BLaER1 treated with 17β-estradiol and CSF1 and Interleukin-3, amounts not matched to agents 10 nM and 100 nM (cell line): ENCODE measurements at regions not wholly inside any gene's neighbourhood (a gene's known extent, or its start where the extent isn't known, plus 50 kb on each side); places are given as distances from the start of the nearest gene placed in this dataset.
"Not testable (repeated sequence)": the region's sequence is repeated elsewhere in the genome, so short reads cannot be mapped to it uniquely, and the experiment has no call there.

Experiments
- H3K27ac ChIP-seq, 11 experiments: shearing (Covaris generic); formaldehyde crosslinking; 2 replicates each; pipeline ENCODE4 v1.8.1; 2022
- H3K27me3 ChIP-seq, 11 experiments: shearing (Covaris generic); formaldehyde crosslinking; 2 replicates each; pipeline ENCODE4 v1.8.1; 2022
- H3K36me3 ChIP-seq, 11 experiments: shearing (Covaris generic); formaldehyde crosslinking; 2 replicates each; pipeline ENCODE4 v1.8.1; 2022
- H3K4me1 ChIP-seq, 10 experiments: shearing (Covaris generic); formaldehyde crosslinking; 2 replicates each; pipeline ENCODE4 v1.8.1; 2022
- H3K4me2 ChIP-seq, 11 experiments: shearing (Covaris generic); formaldehyde crosslinking; 2 replicates each; pipeline ENCODE4 v1.8.1; 2022
- H3K4me3 ChIP-seq, 10 experiments: shearing (Covaris generic); formaldehyde crosslinking; 2 replicates each; pipeline ENCODE4 v1.8.1; 2022
- H3K9ac ChIP-seq, 11 experiments: shearing (Covaris generic); formaldehyde crosslinking; 2 replicates each; pipeline ENCODE4 v1.8.1; 2022
- H3K9me3 ChIP-seq, 11 experiments: shearing (Covaris generic); formaldehyde crosslinking; replicated peaks in 1 of 11; 2 replicates each; pipeline ENCODE4 v1.8.1; 2022
- H4K20me1 ChIP-seq, 11 experiments: shearing (Covaris generic); formaldehyde crosslinking; 2 replicates each; pipeline ENCODE4 v1.8.1; 2022
- Cebpa-rat ChIP-seq, 11 experiments: shearing (Covaris generic); IDR thresholded peaks; 2 replicates each; pipeline ENCODE4 v1.8.1; 2022

GRCh38 chr16:79839466-79840341 is 239.2 kb upstream of the MAF start:
- Histone ChIP-seq H3K4me2 (no peak overlapping the region), H3K9ac (no peak overlapping the region), H4K20me1 (no peaks in the 10 kb centered on the region), H3K4me1 (peaks cover 0 to 27% (median 7%) of the 10 kb centered on the region in 10 experiments; a peak in 16 of 20 replicates), H3K27me3 (no peaks in the 10 kb centered on the region), H3K36me3 (no peaks in the 10 kb centered on the region), H3K27ac (no peak overlapping the region), H3K4me3 (no peak overlapping the region), H3K9me3 (peaks cover 0 to 20% (median 10%) of the 10 kb centered on the region in 11 experiments; a peak in 14 of 22 replicates)
- TF ChIP-seq Cebpa-rat (IDR thresholded peaks at IDR 0.05): no peak

- TF ChIP-seq Cebpa-rat (IDR thresholded peaks at IDR 0.05): no peak
- H3K36me3 ChIP-seq: no peaks in the 10 kb centered on the region
- peaks cover 0 to 16% (median 0%) of the 10 kb centered on the region in 10 experiments; a peak in 6 of 20 replicates for H3K4me1 ChIP-seq
- H3K27me3 ChIP-seq: no peaks in the 10 kb centered on the region
- H3K9me3 ChIP-seq: peaks cover 0 to 21% (median 10%) of the 10 kb centered on the region in 11 experiments; a peak in 14 of 22 replicates
- no peak overlapping the region for H3K9ac ChIP-seq
- no peak overlapping the region for H3K4me3 ChIP-seq
- H3K4me2 ChIP-seq: no peak overlapping the region
- no peak overlapping the region for H3K27ac ChIP-seq
- H4K20me1 ChIP-seq: no peaks in the 10 kb centered on the region
These were observed 238.1 kb upstream of the MAF start for GRCh38 chr16:79838496-79839259.

DNA sequence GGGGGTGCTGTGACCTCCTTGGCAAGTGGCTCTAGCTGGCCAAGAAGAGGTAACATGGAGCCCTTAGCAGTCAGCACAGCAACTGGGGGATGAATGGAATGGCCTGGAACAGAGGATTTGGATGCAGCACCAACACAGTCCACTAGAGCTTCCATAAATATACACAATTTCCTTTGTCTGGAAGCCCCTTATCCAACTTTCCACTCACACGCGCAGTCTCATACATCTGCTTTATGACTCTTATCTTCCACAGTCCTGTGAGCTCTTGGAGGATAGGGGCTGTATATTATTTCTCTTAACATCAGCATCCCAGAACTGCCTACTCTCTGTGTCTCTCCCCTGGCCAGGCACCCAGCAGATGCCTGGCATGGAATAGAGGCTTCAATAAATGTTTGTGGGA is 235.6 kb upstream of the MAF start:
- Histone ChIP-seq H3K27me3 (no peaks in the 10 kb centered on the region), H3K4me2 (no peak overlapping the region), H3K4me1 (no peaks in the 10 kb centered on the region), H3K9ac (no peak overlapping the region), H3K36me3 (no peaks in the 10 kb centered on the region), H4K20me1 (no peaks in the 10 kb centered on the region), H3K27ac (no peak overlapping the region), H3K9me3 (0 out of 22 replicates have a peak, but pooled peaks cover 0 to 6% (median 0%) of the 10 kb centered on the region in 11 experiments), H3K4me3 (no peak overlapping the region)
- no peak for TF ChIP-seq Cebpa-rat (IDR thresholded peaks at IDR 0.05)

DNA sequence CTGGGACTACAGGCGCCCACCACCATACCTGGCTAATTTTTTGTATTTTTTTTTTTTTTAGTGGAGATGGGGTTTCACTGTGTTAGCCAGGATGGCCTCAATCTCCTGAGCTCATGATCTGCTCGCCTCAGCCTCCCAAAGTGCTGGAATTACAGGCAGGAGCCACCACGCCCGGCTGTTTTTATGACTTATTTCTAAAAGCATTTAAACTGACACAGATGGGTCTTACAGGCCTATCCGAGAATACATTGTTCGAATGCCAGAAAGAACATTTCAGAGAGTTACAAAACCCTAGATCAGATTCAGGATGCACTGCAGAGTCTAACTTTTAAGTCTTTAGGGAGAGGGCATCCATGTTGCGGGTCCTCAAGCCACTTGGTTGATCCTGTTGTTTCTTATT is 234.7 kb upstream of the MAF start:
- no peak overlapping the region for H3K9ac ChIP-seq
- no peaks in the 10 kb centered on the region for H3K4me1 ChIP-seq
- H3K4me2 ChIP-seq: no peak overlapping the region
- no peak overlapping the region for H3K27ac ChIP-seq
- no peak for TF ChIP-seq Cebpa-rat (IDR thresholded peaks at IDR 0.05)
- H4K20me1 ChIP-seq: no peaks in the 10 kb centered on the region
- no peaks in the 10 kb centered on the region for H3K27me3 ChIP-seq
- H3K36me3 ChIP-seq: no peaks in the 10 kb centered on the region
- 0 out of 22 replicates have a peak, but pooled peaks cover 0 to 6% (median 0%) of the 10 kb centered on the region in 11 experiments for H3K9me3 ChIP-seq
- no peak overlapping the region for H3K4me3 ChIP-seq

DNA sequence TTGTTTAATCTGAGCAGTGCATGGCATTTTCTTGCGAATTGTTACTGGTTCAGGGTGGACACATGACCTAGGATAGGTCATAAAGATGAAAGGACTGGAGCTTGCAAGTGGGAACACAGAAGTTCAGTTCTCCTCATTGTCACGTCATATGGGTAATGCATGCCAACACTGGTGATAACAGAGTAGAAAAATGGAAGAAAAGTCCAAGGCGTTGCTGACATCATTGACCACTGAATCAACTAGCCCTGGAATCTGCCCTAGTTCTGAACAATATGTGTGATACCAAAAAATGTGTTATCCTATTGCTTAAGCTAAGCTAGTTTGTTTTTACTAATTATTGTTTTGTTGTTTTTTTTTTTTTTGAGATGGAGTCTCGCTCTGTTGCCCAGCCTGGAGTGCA is 234.2 kb upstream of the MAF start:
- Histone ChIP-seq H3K9ac (no peak overlapping the region), H3K9me3 (0 out of 22 replicates have a peak, but pooled peaks cover 0 to 6% (median 0%) of the 10 kb centered on the region in 11 experiments), H3K27me3 (no peaks in the 10 kb centered on the region), H3K27ac (no peak overlapping the region), H3K4me3 (no peak overlapping the region), H3K36me3 (no peaks in the 10 kb centered on the region), H4K20me1 (no peaks in the 10 kb centered on the region), H3K4me2 (no peak overlapping the region), H3K4me1 (no peaks in the 10 kb centered on the region)
- TF ChIP-seq Cebpa-rat (IDR thresholded peaks at IDR 0.05): no peak

- H3K9ac ChIP-seq, H3K9me3 ChIP-seq, H3K27ac ChIP-seq, H3K4me2 ChIP-seq, H4K20me1 ChIP-seq, H3K36me3 ChIP-seq, H3K4me3 ChIP-seq, H3K4me1 ChIP-seq, H3K27me3 ChIP-seq: not testable (repeated sequence)
These were observed 233.5 kb upstream of the MAF start for GRCh38 chr16:79834003-79834402.

- Histone ChIP-seq H3K9me3 (0 out of 22 replicates have a peak, but pooled peaks cover 0 to 6% (median 0%) of the 10 kb centered on the region in 11 experiments), H3K27me3 (no peaks in the 10 kb centered on the region), H3K9ac (no peak overlapping the region), H3K36me3 (no peaks in the 10 kb centered on the region), H4K20me1 (no peaks in the 10 kb centered on the region), H3K27ac (no peak overlapping the region), H3K4me1 (no peaks in the 10 kb centered on the region), H3K4me2 (no peak overlapping the region), H3K4me3 (no peak overlapping the region)
- TF ChIP-seq Cebpa-rat (IDR thresholded peaks at IDR 0.05): no peak
These were observed 233.0 kb upstream of the MAF start for GRCh38 chr16:79833559-79833958.

DNA sequence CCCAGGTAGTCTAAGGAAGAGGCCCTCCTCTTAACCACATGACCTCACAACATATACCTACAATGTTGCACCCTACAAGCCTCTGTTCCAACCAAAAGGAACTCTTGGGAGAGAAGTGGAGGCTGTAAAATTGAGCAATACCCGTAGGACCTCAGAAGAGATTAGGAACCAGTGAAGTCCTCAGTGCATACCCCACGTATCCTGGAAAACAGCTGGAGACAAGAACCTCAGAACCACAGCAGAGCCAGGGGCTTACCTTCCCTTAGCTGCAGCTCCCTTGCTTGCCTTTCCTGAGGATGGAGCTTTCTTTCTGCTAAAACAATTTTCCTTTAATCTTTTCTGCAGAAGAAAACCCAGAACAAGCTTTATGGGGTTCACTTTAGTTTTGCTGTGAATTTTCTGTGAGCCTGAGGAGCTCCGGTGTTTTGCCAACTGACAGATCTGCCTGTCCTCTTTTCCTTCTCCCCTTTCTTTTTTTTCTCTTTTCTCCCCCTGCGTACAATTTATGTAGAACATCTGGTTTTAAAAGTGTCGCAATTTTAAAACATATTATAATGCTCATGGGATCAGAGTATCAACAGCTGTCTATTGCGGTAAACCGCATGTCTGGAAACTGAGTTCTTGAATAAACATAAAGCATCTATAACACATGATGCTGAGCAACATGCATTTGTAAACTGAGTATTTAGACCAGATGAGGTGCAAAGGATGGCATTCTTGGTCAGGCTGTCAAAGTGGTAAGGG is 226.4 kb upstream of the MAF start:
- Histone ChIP-seq H3K27me3 (no peaks in the 10 kb centered on the region), H3K9ac (no peak overlapping the region), H3K27ac (no peak overlapping the region), H3K9me3 (no peaks in the 10 kb centered on the region), H3K4me1 (no peaks in the 10 kb centered on the region), H3K4me3 (no peak overlapping the region), H3K4me2 (no peak overlapping the region), H4K20me1 (no peaks in the 10 kb centered on the region), H3K36me3 (no peaks in the 10 kb centered on the region)
- TF ChIP-seq Cebpa-rat (IDR thresholded peaks at IDR 0.05): no peak

DNA sequence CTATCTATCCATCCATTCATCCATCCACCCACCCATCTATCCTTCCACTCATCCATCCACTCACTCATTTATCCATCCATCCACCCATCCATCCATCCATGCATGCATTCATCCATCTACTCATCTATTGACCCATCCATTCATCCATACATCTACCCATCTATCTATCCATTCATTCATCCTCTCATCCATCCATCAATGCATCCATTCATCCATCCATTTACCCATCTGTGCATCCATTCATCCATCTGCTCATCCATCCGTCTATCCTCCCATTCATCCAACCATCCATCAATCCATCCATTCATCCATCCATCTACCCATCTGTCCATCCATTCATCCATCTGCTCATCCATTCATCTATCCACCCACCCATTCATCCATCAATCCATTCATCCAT is 224.5 kb upstream of the MAF start:
- Histone ChIP-seq H3K9ac (no peak overlapping the region), H3K27ac (no peak overlapping the region), H3K4me1 (peaks cover 0 to 2% (median 0%) of the 10 kb centered on the region in 10 experiments; a peak in 2 of 20 replicates), H3K4me3 (no peak overlapping the region), H3K4me2 (no peak overlapping the region), H3K27me3 (no peaks in the 10 kb centered on the region), H3K36me3 (no peaks in the 10 kb centered on the region), H4K20me1 (no peaks in the 10 kb centered on the region), H3K9me3 (no peaks in the 10 kb centered on the region)
- TF ChIP-seq Cebpa-rat (IDR thresholded peaks at IDR 0.05): no peak
